PC-9 (cell line): ENCODE measurements at regions not wholly inside any gene's neighbourhood (a gene's known extent, or its start where the extent isn't known, plus 50 kb on each side); places are given as distances from the start of the nearest gene placed in this dataset.

Source experiments
- EZH2 ChIP-seq: fragments of 200-600 bp; sonication (generic); IDR thresholded peaks from 2 replicates; pipeline ENCODE4 v1.8.0; 2017; ENCODE audit warnings: antibody characterized with exemption, low read depth
- TF ChIP-seq, protein P1 (sequence below): fragments of 200-600 bp; sonication (generic); conservative IDR thresholded peaks from 2 replicates; pipeline ENCODE4 v1.6.1; 2017; ENCODE audit warnings: mixed run types, antibody characterized with exemption, mild to moderate bottlenecking, moderate library complexity

- TF ChIP-seq, protein P1, sequence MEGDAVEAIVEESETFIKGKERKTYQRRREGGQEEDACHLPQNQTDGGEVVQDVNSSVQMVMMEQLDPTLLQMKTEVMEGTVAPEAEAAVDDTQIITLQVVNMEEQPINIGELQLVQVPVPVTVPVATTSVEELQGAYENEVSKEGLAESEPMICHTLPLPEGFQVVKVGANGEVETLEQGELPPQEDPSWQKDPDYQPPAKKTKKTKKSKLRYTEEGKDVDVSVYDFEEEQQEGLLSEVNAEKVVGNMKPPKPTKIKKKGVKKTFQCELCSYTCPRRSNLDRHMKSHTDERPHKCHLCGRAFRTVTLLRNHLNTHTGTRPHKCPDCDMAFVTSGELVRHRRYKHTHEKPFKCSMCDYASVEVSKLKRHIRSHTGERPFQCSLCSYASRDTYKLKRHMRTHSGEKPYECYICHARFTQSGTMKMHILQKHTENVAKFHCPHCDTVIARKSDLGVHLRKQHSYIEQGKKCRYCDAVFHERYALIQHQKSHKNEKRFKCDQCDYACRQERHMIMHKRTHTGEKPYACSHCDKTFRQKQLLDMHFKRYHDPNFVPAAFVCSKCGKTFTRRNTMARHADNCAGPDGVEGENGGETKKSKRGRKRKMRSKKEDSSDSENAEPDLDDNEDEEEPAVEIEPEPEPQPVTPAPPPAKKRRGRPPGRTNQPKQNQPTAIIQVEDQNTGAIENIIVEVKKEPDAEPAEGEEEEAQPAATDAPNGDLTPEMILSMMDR, result no peak
- no peak for TF ChIP-seq EZH2
Measured at GRCh38 chr5:77869116-77869798, 93.1 kb upstream of the TBCA start.
